GM10248 (cell line): ENCODE measurements at regions not wholly inside any gene's neighbourhood (a gene's known extent, or its start where the extent isn't known, plus 50 kb on each side); places are given as distances from the start of the nearest gene placed in this dataset.

Source experiments
- CTCF ChIA-PET: fragments of 300-600 bp; sonication (Branson Sonifier 250); formaldehyde crosslinking; extraction: SDS; loops from one replicate; lab custom pipeline; 2021; ENCODE audit warnings: antibody characterized with exemption; lab: Yijun Ruan, JAX
- POLR2A ChIA-PET: fragments of 350-650 bp; sonication (Branson Sonifier 250); formaldehyde crosslinking; extraction: SDS; loops from one replicate; lab custom pipeline; 2020; ENCODE audit warnings: antibody characterized with exemption; lab: Yijun Ruan, JAX
- DNase-seq: peaks from one replicate; pipeline ENCODE4 v3.0.0; 2012; ENCODE audit errors: extremely low spot score
- CTCF ChIP-seq: IDR thresholded peaks from 2 replicates; pipeline ENCODE4 v1.5.1; 2012; ENCODE audit warnings: mild to moderate bottlenecking, low read depth; ENCODE audit errors: extremely low read depth, missing control alignments, control extremely low read depth

DNA sequence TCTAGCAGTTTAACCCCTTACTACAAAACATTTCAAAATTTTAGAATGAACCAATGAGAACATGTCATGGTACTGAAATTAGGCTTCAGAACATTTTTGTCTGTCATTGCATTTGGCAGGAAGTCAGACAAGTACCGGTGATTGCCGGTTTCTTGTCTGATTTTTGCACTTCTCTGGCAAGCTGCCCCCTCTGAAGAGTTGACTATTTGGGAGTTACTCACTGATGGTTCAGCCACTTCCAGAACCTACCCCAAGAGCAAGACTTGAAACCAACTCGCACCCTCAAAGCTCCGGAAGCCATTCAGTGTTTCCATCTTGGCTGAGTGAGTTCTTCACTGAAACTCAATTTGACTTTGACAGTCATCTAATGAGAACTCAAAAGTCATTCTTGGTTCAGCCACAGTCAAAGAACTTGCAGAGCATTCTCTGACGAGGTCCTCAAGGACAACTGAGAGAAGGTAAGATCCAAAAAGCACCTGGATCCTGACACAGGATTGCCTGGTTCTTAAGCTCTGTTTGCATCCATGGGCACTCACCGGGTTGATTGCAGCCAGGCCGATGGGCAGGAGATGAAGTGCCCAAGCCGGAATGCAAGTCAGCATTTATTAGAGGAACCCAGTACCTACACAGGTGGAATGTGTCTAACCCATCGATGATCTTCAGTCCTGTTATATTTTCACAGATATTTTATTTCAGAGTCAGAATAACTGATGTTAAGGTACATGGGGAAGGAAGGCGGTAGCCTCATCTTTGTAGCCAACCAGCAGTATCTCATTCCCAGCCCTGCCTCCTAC, 93.6 kb downstream of the USP22 start:
- no peak for DNase-seq
- ChIA-PET POLR2A (no interaction called here), CTCF (interaction anchor here (0.8 to 2.0 kb wide), 2 partner anchors 42 to 44 kb away, joined by 3 to 7 read pairs; no protein-coding TSS in a partner anchor)
- no peak for TF ChIP-seq CTCF
